DMS114 treated with DMSO at 0.1 percent for 48 hours (cell line): ENCODE measurements at regions not wholly inside any gene's neighbourhood (a gene's known extent, or its start where the extent isn't known, plus 50 kb on each side); places are given as distances from the start of the nearest gene placed in this dataset.

Source experiments
- DNase-seq: peaks from one replicate; lab custom pipeline; 2025; ENCODE audit not compliant: unreplicated experiment; lab: John Stamatoyannopoulos, UW

DNA sequence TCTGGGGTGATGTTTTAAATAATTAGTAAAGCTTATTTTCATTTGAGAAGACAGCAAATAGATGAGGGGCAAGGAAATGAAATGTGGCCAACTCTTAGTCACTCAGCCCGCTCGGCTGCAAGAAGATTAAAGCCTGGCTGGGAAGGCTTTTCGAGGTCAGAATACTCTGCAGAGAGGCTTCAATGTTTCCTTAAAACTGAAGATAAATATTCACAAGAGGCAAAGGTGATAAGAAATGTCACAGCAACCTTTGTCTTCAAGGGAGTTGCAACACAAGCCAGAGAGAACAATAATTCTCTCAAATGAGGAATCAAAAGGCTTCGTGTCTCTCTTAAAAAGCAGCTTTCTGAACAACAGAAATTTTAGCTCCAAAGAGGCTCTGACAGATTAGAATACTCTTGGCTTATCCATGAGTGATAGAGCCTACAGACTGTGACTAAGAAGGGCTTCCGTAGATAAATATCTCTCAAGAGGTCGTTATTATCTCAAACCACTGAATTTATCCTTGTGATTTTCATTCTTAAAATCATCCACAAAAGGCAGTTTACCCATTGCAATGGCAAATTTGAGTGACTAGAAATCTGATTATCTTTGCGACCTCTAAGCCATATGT, 92.5 kb downstream of the KLF6 start:
- DNase-seq = no peak

DNA sequence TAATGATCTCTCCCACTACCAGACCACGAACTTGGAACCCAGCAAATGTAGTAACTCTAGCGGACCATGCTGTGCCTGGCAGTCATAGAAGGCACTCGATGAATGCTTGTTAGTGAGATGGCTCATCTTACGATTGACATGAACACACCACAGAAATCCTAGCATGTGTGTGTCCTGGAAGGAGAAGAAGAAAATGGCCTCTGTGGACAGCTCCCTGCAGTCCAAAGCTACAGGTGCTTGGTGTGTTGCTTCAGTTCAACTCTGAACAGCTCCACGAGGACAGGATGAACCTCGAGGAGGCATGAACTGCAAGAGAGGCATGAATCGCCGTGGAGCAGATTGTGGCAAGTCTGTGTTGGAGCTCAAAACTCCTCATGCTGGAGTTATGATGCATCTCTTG, 93.5 kb downstream of the KLF6 start:
- DNase-seq = no peak

DNA sequence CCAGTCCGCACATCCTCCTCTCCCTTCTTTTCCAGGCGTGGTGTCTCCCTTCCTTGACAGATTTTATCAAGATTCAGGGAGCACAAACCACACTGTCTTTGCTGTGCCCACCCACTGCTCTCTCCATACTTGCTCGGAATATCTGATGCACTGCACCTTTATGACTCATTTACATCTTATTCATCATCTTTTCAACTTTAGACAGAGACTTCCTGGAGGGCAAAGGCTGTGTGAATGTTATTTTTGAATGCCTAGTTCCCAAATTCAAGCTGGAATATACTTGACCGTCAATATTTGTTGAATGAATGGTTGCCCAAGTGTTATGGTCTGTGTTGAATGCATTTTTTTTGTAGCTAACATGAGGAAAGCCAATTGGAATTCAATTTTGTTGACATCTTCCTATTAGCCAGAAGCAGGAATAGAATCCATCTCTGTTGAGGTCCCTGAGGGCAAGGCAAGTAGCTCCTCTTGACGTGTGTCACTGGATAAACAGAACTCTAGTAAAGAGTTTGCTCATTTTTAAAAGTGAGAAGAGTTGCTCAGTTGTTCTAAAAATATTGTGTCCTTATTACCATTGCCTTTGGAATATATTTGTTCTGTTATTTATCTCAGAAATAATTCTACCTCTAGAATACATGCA, 95.0 kb downstream of the KLF6 start:
- no peak for DNase-seq

DNA sequence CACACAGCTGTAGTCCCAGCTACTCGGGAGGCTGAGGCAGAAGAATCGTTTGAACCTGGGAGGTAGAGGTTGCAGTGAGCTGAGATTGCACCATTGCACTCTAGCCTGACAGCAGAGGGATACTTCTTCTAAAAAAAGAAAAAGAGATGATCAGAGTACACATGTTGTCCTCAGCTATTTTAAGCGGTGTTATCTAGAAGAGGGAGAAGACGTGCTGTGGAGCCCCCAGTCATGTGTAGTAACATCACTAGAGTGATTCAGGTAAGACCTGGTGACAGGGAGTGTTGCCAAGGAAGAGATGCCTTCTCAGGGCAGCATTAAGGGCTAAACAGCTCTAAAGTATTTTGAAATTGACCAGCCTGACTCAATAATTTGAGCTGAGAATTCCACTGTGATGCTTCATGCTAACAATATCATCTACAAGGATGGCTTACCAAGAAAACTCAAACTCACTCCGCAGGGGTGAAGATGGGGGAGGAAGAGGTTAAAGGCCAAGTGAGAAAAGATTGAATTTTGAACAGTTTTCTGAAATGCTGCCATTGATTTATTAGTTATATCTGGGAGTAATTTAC, 97.4 kb downstream of the KLF6 start:
- DNase-seq = no peak

DNA sequence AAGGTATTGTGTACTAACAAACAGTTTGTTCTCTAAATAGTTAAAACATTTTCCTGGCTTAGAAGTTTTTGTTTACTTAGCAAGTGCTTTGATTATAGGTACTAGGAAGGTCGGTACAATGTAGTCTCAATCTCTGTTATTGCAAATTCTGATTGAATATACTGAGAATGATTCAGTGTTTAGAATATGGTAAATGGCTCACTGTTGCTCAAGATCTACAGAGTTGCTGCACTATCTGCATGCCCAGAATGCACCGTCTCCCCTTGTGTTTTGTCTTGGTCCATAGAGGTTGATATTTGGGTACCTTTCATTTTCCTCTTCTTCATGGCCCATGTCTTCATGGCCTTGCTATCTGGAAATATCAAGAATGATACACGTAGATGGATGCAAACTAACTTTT, 99.6 kb downstream of the KLF6 start:
- DNase-seq = no peak

DNA sequence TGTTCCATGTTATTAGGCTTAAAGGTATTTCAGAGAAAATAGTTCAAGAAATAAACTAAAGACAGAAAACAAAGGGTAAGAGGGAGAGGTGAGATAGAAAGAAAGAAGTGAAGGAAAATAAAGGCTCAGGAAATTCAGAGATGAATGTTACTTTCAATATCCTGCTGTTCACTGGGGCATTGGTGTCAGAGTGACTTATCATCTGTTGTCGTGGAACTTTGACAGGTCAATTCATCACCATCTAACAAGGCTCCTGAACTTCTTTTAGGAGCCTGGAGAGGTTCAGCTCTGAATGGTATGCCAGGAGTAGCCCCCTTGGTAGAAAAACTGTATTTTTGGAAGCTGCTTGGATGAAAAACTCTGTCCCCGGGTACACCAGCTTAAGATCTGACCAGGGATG, 100.1 kb downstream of the KLF6 start:
- no peak for DNase-seq

DNA sequence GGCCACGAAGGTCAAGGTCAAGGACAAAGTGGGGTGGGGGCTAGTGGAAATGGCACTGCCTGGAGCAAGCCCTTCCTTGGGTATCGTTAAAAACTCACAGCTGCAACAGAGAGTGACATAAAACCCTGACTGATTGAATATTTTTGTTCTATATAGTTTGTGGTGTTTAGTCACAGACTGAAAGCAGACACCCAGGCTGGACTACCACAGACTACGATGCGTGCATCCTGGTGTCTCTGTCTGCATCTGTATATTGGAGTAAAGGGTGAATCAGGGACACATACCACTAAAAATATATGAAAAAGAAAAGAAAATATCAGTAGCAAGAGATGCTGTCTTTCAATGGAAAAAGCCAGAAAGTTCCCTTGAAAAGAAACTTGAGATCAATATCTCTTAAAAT, 101.4 kb downstream of the KLF6 start:
- DNase-seq = no peak

DNA sequence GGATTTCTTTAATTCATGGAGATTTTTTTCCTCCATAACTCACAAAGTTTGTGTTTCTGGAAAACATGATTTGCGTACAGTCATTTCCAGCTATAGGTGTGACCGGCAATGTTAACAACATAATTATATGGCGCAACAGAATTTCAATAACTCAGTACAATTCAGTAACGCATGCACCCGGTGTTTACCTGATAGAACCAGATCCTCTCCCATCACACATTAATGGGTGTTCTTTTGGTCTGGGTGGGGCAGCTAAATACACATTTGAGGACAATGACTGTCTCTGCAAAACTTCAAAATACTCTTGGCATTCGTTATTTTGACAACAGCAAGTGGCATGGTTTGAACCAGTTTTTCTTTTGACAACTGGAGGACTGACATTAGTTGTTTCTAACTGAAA, 102.3 kb downstream of the KLF6 start:
- no peak for DNase-seq

DNA sequence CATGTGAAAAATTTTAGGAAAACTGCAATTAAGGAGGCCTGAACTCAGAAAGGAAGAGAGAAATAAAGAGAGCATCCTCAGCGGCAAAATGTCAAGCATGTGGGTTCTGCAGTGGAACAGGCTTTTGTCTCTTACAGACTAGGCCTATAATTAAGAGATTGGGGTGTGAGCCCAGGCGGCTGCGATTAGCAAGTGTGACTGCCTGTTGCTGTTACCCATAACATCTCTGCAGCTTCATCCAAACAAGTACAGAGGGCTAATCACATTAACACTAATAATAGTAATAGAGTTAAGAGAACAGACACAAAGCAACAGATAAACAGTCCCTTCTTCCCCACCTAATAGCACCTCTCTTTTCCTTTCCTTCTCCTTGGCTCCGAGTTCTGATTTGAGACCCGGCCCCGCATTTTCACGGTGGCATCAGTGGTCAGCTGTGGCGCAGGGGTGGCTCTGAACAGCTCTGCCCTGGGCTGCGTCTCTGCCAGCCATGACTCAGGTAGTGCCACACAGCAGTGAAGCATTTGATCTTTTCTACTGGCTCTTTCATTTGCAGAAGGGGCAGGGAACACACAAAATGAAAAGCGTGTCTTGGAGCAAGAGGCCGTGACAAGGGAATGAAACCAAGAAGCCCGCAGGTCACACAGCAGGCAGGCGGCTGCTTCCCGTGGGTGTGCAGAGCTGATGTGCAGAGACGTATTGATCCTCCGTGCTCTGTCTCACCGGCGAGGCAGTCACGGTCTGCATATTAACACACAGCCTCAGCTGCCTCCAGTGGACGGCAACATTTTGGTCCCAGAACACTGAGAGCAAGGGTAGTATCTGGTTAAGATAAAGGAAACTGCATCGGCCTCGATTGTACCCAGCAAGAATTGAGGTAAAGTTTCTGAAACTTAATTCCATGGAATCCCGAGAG, 103.1 kb downstream of the KLF6 start:
- DNase-seq = no peak

DNA sequence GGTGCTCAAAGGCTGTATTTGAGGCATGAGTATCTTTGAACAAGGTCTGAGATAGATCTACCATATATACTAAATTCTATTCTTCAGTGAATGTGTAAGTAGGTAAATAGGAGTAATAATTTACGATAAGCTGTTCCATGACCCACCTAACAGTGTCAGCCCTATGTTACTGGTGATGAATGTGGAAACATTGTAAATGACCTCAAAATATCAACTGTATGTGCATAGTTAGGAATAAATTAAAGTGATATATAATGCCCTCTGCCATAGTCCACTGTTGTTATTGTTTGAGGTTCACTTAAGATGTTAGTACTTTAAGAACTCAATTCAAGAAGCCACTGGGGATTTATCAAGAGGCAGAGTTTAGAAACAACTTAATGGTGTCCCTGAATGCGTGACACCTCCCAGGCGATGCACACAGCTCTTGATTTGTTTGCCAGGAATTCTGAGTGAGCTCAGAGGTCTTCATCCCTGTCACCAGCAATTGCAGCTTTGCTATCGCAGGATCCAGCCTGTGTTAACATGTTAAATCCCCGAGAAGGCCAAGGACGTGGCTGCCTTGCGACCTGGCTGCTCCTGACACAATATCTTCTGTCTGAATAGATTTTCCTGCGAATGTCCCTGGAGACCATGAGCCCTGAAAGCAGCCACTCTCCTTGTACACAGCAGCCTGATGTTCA, 104.9 kb downstream of the KLF6 start:
- no peak for DNase-seq

DNA sequence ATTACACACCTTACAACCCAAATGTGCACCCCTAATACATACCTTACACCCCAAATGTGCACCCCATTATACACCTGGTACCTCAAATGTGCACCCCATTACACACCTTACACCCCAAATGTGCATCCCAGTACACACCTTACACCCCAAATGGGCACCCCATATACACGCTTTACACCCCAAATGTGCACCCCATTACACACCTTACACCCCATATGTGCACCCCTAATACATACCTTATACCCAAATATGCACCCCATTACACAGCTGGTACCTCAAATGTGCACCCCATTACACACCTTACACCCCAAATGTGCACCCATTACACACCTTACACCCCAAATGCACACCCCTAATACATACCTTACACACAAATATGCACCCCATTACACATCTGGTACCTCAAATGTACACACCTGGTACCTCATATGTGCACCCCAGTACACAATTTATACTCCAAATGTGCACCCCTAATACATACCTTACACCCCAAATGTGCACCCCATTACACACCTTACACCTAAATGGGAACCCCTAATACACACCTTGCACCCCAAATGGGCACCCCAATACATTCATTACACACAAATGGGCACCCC, 106.3 kb downstream of the KLF6 start:
- no peak for DNase-seq

DNA sequence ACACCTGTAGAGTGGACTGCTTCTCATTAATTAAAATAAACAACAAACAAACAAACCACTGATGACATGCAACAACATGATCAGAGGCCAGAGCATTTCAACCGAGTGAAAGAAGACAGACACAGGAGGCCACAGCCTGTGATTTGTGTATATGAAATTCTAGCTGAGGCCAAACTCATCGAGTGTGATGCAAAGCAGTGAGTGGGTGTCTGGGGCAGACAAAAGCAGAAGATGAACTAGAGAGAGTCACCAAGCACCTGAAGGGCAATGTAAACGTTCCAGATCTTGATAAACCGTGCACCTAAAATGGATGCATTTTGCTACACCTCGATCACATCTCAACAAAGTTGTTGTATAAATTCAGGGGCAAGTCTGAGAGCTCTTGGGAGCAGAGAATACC, 108.4 kb downstream of the KLF6 start:
- DNase-seq = no peak

DNA sequence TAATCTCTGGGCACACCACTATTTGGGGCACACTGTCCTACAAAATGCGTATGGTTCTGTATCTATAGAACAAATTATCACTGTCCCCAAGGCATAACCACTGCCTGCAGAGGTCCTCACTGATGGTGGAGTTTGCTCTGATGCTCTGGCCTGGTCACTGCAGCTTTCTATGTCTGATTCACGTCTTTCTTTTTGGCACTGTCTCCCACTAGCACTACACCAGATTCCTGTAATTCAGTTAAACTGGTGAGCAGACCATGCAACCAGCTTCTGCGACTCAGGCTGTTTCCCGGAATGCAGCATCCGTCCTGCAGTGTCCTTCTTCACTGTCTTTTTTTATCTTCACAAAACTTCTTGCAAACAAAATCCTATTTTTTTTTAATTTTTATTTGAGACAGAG, 112.8 kb downstream of the KLF6 start:
- no peak for DNase-seq

DNA sequence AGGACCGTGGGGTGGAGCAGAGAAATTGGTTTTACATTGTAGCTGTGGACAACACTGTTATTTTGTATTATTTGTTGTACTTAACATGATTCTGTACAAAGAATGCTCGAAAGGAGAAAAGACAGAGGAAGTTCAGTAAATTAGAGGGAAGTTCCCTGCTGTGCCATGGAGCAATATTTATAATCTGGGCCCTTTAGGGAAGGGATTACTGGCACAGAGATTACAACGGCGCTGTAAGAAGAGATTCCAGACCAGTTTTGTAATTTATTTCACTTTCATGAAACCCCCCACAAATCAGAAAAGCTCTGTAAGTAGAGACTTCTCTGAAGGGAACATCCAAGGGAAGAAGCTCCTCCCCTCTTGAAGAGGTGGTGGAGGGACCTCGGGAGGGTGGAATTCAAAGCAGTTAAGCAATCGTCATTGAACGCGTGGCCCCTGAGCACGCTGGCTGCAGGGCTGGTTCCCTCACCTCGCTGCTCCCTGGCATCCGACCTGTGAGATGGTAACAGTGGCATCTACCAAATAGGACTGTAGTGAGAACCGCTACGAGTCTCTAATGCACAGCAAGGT, 113.5 kb downstream of the KLF6 start:
- no peak for DNase-seq

DNA sequence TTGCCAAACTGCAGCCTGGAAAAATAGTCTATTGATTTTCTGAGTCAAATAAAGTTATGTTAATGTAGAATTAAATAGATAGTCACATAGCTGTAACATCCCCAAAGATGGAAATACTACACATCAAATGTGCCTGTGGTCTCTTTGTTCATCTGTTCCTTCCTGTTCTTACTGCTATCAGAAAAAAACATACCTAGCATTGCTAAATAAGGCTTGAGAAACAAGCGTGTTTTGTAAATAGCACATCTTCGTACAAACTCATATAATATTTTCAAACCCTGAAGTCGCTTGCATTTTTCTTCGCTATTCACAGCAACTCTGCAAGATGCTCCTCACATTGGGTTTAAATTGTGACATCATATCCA, 116.1 kb downstream of the KLF6 start:
- no peak for DNase-seq

DNA sequence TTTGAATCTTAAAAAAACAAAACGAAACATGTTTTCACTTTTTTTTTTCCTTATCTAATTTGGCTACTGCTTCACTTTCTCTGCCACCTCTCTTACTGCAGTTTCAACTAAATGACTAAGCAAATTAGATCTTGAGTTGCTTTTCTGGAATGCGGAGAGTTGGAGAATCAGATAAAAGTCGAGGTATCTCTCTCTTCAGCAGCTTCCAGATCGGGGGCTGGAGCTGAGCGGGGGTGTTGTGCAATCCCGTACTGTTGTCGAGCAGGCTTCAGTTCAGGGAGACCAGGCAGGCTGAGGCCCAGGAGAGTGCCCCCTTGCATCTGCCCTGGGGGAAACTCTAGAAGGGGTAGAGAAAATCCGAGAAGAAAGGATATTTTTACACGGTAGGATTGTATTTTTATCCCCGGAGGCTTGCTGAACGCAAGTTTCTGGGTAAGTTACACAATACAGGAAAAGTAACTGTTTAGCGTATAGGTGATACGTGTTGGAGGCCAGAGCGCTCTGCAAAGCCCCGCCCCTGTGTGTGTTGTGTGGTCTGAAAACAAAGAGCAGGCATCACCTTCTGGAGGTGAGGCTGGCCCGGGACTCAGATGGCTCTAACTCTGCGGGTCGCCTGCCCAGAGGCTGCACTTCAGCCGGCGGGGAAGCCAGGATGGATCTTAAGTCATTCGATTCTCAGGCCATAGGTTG, 116.6 kb downstream of the KLF6 start:
- no peak for DNase-seq

DNA sequence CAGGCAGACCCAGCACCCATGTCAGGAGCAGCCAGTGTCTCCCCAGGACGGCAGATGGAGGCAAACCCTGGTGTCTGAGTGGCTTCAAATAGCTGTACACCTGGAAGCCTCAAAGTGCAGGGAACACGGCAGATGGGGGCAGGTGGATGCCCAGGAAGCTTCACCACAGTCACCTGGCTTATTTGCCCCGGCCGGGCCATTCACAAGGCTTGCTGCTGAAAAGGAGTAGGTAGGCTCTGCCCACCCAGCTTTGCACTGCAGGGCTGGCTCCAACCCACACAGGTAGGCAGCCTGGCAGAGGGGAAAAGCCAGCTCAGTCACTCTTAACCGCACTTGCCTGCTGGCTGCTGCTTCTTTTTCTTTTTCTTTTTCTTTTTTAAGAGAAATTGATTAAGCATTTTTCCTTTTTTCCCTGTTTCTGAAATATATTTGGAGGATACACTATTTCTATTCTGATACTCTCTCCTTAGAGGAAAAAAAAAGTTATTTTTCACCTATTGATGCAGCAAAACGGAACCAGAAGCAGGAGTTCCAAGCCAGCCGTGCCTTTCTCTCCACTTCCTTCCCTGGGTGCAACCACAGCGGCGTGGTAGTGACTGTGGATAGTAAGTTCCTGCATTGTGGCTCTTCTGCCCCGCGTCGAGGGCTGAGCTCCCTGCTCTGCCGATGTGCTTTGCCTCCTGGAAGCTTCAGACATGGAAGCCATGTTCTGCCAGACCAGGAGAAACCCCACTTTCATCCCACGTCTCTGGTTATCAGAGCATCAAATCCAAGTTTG, 118.3 kb downstream of the KLF6 start:
- no peak for DNase-seq

DNA sequence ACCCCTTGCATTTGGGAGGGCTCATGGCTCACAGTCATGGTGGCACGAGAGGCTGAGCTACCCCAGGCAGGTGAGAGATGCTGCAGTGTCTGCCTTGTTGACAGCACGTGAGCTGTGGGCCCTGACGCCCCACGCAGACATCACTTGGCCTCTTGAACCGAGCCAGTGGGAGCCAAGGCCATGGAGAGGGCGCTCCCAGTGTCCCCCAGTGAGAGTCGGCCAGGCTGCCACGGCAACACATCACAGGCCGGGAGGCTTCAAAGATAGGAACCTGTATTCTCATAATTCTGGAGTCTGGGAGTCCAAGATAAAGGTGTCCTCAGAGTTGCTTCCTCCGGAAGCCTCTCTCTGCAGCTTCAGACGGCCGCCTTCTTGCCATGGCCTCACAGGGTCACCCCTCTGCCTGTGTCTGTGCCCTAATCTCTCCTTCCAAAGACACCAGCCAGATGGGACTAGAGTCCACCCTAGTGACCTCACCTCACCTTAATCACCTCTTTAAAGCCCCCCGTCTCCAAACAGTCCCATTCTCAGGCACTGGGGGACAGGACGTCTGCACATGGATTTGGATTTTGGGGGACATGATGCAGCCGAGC, 119.6 kb downstream of the KLF6 start:
- no peak for DNase-seq

DNA sequence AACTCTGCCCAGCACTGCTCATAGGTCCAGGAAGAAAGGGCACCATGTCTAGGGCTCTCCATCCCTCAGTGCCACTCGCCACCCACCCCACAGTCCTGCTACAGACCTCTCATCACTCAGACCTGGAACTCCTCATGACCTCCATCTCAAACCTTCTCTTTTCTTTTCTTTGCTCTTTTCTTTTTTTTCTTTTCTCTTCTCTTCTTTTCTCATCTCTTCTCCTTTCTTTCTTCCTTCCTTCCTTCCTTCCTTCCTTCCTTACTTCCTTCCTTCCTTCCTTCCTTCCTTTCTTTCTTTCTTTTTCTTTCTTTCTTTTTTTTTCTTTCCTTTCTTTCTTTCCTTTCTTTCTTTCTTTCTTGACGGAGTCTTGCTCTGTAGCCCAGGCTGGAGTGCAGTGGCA, 122.2 kb downstream of the KLF6 start:
- no peak for DNase-seq
